ENCODE measurements at regions not wholly inside any gene's neighbourhood (a gene's known extent, or its start where the extent isn't known, plus 50 kb on each side); places are given as distances from the start of the nearest gene placed in this dataset.
"Not testable (repeated sequence)": the region's sequence is repeated elsewhere in the genome, so short reads cannot be mapped to it uniquely, and the experiment has no call there.

DNA sequence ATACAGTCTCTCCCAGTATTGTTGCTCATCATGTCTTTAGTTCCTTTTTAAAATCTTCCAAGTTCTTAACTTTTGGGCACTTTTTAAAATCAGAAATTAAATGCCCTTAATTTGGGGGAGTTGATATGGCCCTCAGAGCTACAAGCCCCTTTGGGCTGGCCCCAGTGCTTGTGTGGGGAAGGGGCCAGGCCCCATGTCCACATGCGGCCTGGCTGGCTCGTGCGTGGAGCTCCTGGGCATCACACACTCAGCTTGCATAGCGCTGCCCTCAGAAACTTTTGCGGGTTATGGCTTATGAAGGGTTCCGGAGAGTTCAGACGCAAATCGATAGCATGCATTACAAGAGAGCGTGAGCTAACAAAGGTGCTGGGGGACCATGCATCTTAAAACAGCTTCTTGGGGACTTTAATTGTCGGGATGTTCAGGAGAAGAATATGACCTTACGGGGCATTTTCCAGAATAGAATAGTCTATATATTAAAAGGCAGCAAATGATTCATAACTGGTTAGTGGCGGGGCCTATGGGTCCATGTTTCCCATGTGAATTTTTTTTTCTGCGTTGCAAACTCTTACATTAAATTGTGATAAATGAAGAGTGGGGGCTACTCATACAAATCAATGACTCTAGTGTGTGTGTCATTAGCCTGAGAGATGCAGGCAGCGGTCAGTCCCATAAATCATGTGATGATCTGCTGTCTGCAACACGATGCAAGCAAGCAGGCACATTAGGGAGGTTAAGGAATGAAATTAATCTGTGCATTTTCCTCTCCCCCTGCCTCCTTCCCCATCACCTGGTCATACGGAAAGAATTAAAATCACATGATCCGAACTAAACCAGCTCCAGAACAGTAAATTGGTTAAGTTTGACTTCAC lies 185.8 kb upstream of the TSHZ3 start:
- H3K4me2 ChIP-seq (ENCODE audit: low read length) = no peak overlapping the region
- H3K9ac ChIP-seq (ENCODE audit: low read length) = no peak overlapping the region
- H3K79me1 ChIP-seq (ENCODE audit: low read length) = no peaks in the 10 kb centered on the region
- H3K23ac ChIP-seq (ENCODE audit: low read length) = no peak overlapping the region
- H3K4ac ChIP-seq (ENCODE audit: low read depth, low read length) = no peak overlapping the region
- no CpG with 5 or more reads among the region's 17 CpGs for WGBS (ENCODE audit: extremely low coverage, insufficient coverage, insufficient read length)
- no peak overlapping the region for H2BK12ac ChIP-seq (ENCODE audit: low read length)
- DNase-seq = no peak
- H4K8ac ChIP-seq (ENCODE audit: low read depth, low read length) = no peak overlapping the region
- H3K18ac ChIP-seq (ENCODE audit: low read length) = no peak overlapping the region
- H3K27me3 ChIP-seq (ENCODE audit: insufficient read depth, low read length) = no peaks in the 10 kb centered on the region
- H3K79me2 ChIP-seq (ENCODE audit: control insufficient read depth, insufficient read depth, low read length, poor library complexity) = no peaks in the 10 kb centered on the region
- H2AK5ac ChIP-seq (ENCODE audit: low read length) = no peak overlapping the region
- H3K4me3 ChIP-seq (ENCODE audit: low read depth, low read length) = no peak overlapping the region
- no peak overlapping the region for H4K12ac ChIP-seq (ENCODE audit: low read depth, low read length)
- H2BK120ac ChIP-seq (ENCODE audit: insufficient read depth, low read length, poor library complexity) = no peak overlapping the region
- no peak overlapping the region for H4K91ac ChIP-seq (ENCODE audit: low read depth, low read length)
- no peaks in the 10 kb centered on the region for H3K4me1 ChIP-seq (ENCODE audit: control insufficient read depth in 1 of 2, insufficient read depth in 2 of 2, low read length in 2 of 2)
- H2BK5ac ChIP-seq (ENCODE audit: low read depth, low read length, poor library complexity) = no peak overlapping the region
- no peak overlapping the region for H3K14ac ChIP-seq (ENCODE audit: low read length)
- H3K27ac ChIP-seq (ENCODE audit: low read depth, low read length) = no peak overlapping the region
- H3K9me3 ChIP-seq (ENCODE audit: insufficient read depth, low read depth, low read length) = peaks cover 2% of the 10 kb centered on the region
- H2AFZ ChIP-seq (ENCODE audit: insufficient read depth, low read length, poor library complexity) = no peak overlapping the region
- no peaks in the 10 kb centered on the region for H3K36me3 ChIP-seq (ENCODE audit: control insufficient read depth in 1 of 2, insufficient read depth in 2 of 2, low read length in 2 of 2)

DNA sequence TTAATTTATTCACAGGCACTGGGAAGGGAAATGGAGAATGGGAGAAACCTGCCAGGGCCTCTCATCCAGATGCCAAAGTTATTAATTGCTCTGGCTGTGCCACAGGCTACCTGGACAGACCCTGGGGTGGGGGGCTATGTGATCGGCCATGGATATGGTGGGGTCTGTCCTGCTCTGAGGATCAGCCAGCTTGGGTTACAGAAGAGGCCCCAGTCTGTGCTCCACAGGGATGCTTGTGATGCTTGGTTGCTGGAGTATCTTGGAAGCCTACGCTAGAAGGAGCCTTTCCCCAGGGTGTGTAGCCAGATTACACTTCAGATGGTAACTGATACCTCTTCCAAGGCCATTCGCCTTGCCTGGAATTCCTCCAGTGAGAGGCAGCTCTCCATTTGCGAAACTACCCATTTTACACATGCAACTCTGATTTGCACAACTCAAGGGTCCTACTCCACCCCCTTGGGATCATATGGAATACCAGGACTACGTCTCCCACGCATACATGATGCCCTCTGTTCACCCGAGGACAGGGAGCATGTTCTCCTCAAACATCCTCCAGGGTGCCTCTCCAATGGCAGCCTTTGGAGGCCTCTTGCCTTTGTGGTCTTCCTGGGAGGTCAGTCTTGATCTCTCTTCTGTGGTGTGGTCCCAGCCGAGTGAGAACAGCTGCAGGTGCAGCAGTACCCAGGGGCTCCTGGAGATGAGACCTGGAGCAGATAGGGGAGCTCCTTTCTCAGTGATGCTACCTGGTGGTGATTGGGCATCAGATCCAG lies 186.6 kb upstream of the TSHZ3 start:
- H3K4me2 ChIP-seq (ENCODE audit: low read length) = no peak overlapping the region
- no peaks in the 10 kb centered on the region for H3K36me3 ChIP-seq (ENCODE audit: control insufficient read depth in 1 of 2, insufficient read depth in 2 of 2, low read length in 2 of 2)
- H3K14ac ChIP-seq (ENCODE audit: low read length) = no peak overlapping the region
- H2BK12ac ChIP-seq (ENCODE audit: low read length) = no peak overlapping the region
- H3K79me2 ChIP-seq (ENCODE audit: control insufficient read depth, insufficient read depth, low read length, poor library complexity) = no peaks in the 10 kb centered on the region
- no peak overlapping the region for H3K9ac ChIP-seq (ENCODE audit: low read length)
- no peak overlapping the region for H3K4ac ChIP-seq (ENCODE audit: low read depth, low read length)
- H2AK5ac ChIP-seq (ENCODE audit: low read length) = no peak overlapping the region
- H4K8ac ChIP-seq (ENCODE audit: low read depth, low read length) = no peak overlapping the region
- no peak overlapping the region for H3K27ac ChIP-seq (ENCODE audit: low read depth, low read length)
- H3K27me3 ChIP-seq (ENCODE audit: insufficient read depth, low read length) = no peaks in the 10 kb centered on the region
- DNase-seq = no peak
- no peaks in the 10 kb centered on the region for H3K79me1 ChIP-seq (ENCODE audit: low read length)
- no peak overlapping the region for H4K12ac ChIP-seq (ENCODE audit: low read depth, low read length)
- H3K4me1 ChIP-seq (ENCODE audit: control insufficient read depth in 1 of 2, insufficient read depth in 2 of 2, low read length in 2 of 2) = no peaks in the 10 kb centered on the region
- H4K91ac ChIP-seq (ENCODE audit: low read depth, low read length) = no peak overlapping the region
- H3K23ac ChIP-seq (ENCODE audit: low read length) = no peak overlapping the region
- H3K18ac ChIP-seq (ENCODE audit: low read length) = no peak overlapping the region
- H2BK120ac ChIP-seq (ENCODE audit: insufficient read depth, low read length, poor library complexity) = no peak overlapping the region
- peaks cover 2% of the 10 kb centered on the region for H3K9me3 ChIP-seq (ENCODE audit: insufficient read depth, low read depth, low read length)
- no peak overlapping the region for H2BK5ac ChIP-seq (ENCODE audit: low read depth, low read length, poor library complexity)
- H3K4me3 ChIP-seq (ENCODE audit: low read depth, low read length) = no peak overlapping the region
- WGBS (ENCODE audit: extremely low coverage, insufficient coverage, insufficient read length) = no CpG with 5 or more reads among the region's 8 CpGs
- H2AFZ ChIP-seq (ENCODE audit: insufficient read depth, low read length, poor library complexity) = no peak overlapping the region

DNA sequence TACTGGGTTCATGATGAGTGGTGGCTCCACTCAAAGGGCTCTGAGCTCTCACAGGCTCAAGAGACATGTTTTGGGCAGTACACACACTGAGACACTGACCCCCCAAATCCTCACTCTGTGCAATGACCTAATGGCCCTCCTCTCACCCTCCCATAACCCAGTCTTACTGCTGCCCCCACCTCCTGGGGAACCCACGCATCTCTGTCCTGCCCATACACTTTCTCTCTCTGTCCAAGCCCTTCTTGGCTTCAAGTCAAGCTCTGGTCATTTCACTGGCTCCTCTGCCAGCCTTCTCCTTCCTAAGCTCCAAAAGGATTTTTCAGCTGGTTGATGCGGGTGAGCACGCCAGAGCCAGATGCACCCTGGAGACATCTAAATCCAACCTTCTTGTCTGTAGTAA lies 187.9 kb upstream of the TSHZ3 start:
- Histone ChIP-seq H3K9ac (ENCODE audit: low read length) (no peak overlapping the region), H2BK12ac (ENCODE audit: low read length) (no peak overlapping the region), H3K4me3 (ENCODE audit: low read depth, low read length) (no peak overlapping the region), H3K36me3 (ENCODE audit: control insufficient read depth in 1 of 2, insufficient read depth in 2 of 2, low read length in 2 of 2) (no peaks in the 10 kb centered on the region), H3K23ac (ENCODE audit: low read length) (no peak overlapping the region), H3K4me2 (ENCODE audit: low read length) (no peak overlapping the region), H4K91ac (ENCODE audit: low read depth, low read length) (no peak overlapping the region), H4K12ac (ENCODE audit: low read depth, low read length) (no peak overlapping the region), H3K14ac (ENCODE audit: low read length) (no peak overlapping the region), H3K79me1 (ENCODE audit: low read length) (no peaks in the 10 kb centered on the region), H2BK5ac (ENCODE audit: low read depth, low read length, poor library complexity) (no peak overlapping the region), H2AK5ac (ENCODE audit: low read length) (no peak overlapping the region), H3K18ac (ENCODE audit: low read length) (no peak overlapping the region), H3K4me1 (ENCODE audit: control insufficient read depth in 1 of 2, insufficient read depth in 2 of 2, low read length in 2 of 2) (no peaks in the 10 kb centered on the region), H3K27ac (ENCODE audit: low read depth, low read length) (no peak overlapping the region), H2BK120ac (ENCODE audit: insufficient read depth, low read length, poor library complexity) (no peak overlapping the region), H4K8ac (ENCODE audit: low read depth, low read length) (no peak overlapping the region), H3K4ac (ENCODE audit: low read depth, low read length) (no peak overlapping the region), H3K9me3 (ENCODE audit: insufficient read depth, low read depth, low read length) (peaks cover 2% of the 10 kb centered on the region), H3K27me3 (ENCODE audit: insufficient read depth, low read length) (no peaks in the 10 kb centered on the region), H2AFZ (ENCODE audit: insufficient read depth, low read length, poor library complexity) (no peak overlapping the region), H3K79me2 (ENCODE audit: control insufficient read depth, insufficient read depth, low read length, poor library complexity) (no peaks in the 10 kb centered on the region)
- DNase-seq = no peak
- WGBS (ENCODE audit: extremely low coverage, insufficient coverage, insufficient read length) = no CpG with 5 or more reads among the region's 3 CpGs

DNA sequence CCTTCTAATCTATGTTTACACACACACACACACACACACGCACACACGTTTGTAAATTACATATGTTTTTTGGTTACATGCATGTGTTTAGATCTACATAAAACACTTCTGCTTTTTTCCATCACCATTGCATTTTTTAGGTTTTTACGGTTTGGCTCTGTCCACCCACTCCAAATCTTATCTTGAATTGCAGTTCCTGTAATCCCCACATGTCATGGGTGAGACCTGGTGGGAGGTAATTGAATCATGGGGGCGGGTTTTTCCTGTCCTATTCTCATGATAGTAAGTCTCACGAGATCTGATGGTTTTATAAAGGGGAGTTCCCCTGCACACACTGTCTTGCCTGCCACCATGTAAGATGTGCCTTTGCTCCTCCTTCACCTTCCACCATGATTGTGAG lies 188.7 kb upstream of the TSHZ3 start:
- H3K9me3 ChIP-seq (ENCODE audit: insufficient read depth, low read depth, low read length); H4K8ac ChIP-seq (ENCODE audit: low read depth, low read length); H3K36me3 ChIP-seq (ENCODE audit: control insufficient read depth in 1 of 2, insufficient read depth in 2 of 2, low read length in 2 of 2); H3K4ac ChIP-seq (ENCODE audit: low read depth, low read length); H3K79me2 ChIP-seq (ENCODE audit: control insufficient read depth, insufficient read depth, low read length, poor library complexity); H3K4me1 ChIP-seq (ENCODE audit: control insufficient read depth in 1 of 2, insufficient read depth in 2 of 2, low read length in 2 of 2); H3K27ac ChIP-seq (ENCODE audit: low read depth, low read length); H4K91ac ChIP-seq (ENCODE audit: low read depth, low read length); H3K4me2 ChIP-seq (ENCODE audit: low read length); H2AFZ ChIP-seq (ENCODE audit: insufficient read depth, low read length, poor library complexity); H2BK120ac ChIP-seq (ENCODE audit: insufficient read depth, low read length, poor library complexity); H3K4me3 ChIP-seq (ENCODE audit: low read depth, low read length); H2BK12ac ChIP-seq (ENCODE audit: low read length); H2BK5ac ChIP-seq (ENCODE audit: low read depth, low read length, poor library complexity); H3K18ac ChIP-seq (ENCODE audit: low read length); H3K27me3 ChIP-seq (ENCODE audit: insufficient read depth, low read length); H3K79me1 ChIP-seq (ENCODE audit: low read length); H3K9ac ChIP-seq (ENCODE audit: low read length); H3K14ac ChIP-seq (ENCODE audit: low read length); H4K12ac ChIP-seq (ENCODE audit: low read depth, low read length); DNase-seq; H2AK5ac ChIP-seq (ENCODE audit: low read length); H3K23ac ChIP-seq (ENCODE audit: low read length): not testable (repeated sequence)
- no CpG with 5 or more reads among the region's 5 CpGs for WGBS (ENCODE audit: extremely low coverage, insufficient coverage, insufficient read length)
